HG03066 (cell line): ENCODE measurements at regions not wholly inside any gene's neighbourhood (a gene's known extent, or its start where the extent isn't known, plus 50 kb on each side); places are given as distances from the start of the nearest gene placed in this dataset.
"Not testable (repeated sequence)": the region's sequence is repeated elsewhere in the genome, so short reads cannot be mapped to it uniquely, and the experiment has no call there.

Experiments
- ATAC-seq: cut with Tn5 transposase; IDR thresholded peaks from one replicate; pipeline ENCODE4 v1.9.1; 2021; ENCODE audit warnings: low read depth; ENCODE audit not compliant: unreplicated experiment

DNA sequence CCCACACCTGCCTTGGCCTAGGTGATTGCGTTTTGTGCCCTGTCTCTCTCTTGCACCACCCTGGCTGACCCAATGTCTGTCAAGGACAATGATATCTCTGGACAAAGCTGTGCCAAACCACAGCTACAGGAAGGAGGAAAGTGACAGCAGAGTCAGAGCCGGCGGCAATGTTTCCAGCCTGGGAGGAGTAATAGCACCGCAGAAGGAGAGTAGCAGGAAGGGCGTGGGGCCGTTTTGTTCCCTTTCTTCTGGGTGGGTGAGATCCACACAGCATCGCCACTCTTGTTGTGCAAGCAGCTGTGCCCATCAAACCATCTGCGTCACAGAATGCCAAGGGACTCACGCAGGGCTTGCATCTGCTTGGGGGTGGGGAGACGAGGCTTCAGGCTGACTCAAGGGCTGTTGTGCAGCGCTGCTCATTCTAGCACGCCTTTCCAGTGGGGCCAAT is 341.6 kb upstream of the AUTS2 start:
- ATAC-seq = no peak

DNA sequence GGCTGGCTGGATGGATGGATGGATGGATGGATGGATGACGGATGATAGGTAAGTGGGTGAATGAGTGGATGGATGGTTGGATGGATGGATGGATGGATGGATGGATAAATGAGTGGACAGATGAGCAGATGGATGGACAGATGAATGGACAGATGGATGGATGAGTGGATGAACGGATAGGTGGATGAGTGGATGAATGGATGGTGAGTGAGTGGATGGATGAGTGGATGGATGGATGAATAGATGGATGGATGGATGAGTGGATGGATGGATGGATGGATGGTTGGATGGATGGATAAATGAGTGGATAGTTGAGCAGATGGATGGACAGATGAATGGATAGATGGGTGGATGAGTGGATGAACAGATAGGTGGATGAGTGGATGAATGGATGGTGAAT is 340.7 kb upstream of the AUTS2 start:
- ATAC-seq = no peak

DNA sequence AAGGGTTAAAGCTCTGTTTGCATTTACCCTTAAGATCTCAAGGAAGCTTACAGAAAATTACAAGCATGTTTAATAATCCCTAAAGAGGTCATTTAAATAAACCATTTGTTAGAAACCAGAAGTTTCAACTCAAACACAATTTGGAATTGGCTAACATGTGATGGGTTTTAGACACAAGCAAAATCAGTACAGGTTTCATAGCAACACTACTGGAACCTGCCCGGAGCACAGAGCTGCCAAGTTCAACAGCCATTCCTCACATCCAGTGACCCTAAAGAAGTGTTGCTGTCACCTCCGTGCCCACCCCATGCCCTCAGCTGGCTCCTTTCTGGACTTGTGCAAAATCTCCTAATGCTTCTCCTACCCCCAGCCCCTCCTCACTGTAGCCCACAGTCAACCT is 338.8 kb upstream of the AUTS2 start:
- no peak for ATAC-seq

DNA sequence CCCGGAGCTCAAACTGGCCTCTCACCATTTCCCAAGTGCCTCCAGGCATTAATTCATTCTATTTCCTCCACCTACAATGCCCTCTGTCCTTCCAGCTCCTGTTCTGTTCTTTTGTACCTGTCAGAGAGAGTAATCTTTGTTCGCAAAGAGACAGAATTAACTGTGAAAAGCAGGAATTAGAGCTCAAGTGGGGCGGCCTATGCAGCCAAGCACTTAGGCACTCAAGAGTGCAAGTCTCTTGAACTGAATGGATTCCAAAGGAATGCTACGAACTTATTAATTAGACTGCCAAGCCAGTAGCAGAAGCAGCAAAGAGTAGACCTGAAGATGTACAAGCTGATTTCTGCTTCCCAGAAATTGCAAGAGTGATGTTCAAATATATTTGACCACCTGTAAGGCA is 338.3 kb upstream of the AUTS2 start:
- no peak for ATAC-seq

DNA sequence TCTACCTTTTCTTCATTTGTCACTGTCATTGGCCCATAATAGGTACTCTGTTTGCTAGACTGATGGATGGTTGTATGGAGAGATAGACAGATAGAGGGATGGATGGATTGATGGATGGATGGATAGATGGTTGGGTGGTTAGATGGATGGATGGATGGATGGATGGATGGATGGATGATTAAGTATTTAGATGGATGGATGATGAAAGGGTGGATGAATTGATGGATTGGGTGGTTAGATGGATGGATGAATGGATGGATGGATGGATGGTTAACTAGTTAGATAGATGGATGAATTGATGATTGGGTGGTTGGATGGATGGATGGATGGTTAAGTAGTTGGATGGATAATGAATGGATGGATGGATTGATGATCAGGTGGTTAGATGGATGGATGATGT is 334.7 kb upstream of the AUTS2 start:
- no peak for ATAC-seq

DNA sequence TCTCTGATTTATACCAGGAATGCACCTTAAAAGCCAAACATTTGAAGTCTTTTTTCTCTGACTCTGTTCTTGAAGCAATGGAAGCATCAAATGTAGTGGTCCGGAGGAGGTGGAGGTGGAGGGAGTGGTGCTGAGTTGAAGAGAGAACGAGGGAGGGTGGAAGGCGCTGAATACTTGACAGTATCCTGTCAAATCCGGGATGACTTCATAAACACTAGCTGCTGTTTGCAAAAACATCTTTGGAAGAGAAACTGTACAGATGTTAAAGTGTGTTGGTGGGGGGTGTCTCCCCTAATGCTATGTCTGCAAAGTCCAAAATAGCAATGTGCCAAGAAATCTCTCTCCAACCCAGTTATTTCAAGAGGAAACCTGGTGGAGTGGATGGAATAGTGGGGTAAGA is 328.5 kb upstream of the AUTS2 start:
- ATAC-seq = no peak

DNA sequence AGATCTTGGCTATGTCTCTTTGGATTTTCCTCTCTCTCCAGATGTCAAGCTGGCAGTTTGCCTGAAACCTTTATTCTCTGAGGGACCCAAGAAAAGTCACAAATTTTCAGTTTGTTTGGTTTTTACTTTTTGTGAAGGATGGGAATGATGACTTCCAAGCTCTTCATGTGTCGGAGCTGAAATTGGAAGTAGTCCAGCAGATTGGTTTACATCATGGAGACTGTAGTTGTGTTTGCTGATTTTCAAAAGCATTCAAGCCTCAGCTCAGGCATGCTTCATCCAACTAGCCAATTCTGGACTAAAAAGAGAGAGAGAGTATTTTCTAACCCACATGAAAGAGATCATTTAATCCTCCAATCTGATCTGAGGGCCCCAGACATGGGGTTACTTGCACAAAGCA is 326.2 kb upstream of the AUTS2 start:
- ATAC-seq = no peak

DNA sequence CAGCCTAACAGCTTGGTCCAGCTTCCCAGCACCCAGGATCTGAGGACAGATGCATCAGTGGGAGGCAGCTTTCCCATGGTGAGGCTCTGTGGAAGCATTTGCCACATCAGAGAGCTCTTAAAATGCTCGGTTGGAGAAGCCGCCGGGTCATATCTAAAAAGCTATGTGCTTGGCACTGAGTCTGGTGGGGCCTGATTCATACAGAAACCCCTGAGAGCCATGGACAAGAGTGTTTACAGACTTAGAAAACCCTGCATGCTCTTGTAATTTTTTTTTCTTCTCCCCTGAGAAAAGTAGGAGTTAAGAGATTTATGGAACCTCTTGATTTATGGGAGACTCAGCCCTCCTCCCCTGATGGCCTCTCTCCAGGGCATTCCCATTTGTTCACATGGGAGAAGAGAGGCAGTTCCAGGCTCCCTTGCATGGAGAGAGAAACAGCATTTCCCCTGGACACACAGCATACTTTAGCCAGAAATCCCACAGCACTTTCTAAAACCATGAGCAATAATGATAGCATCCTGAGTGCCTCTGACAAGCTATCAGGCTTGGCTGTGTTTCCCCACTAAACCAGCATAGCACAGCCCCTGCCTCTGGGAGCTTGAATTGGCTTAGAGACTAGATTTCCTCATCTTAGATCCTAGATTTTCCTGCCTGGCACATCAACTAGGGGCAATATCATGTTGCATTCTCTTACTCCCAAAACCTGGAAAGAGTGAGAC is 322.1 kb upstream of the AUTS2 start:
- no peak for ATAC-seq

DNA sequence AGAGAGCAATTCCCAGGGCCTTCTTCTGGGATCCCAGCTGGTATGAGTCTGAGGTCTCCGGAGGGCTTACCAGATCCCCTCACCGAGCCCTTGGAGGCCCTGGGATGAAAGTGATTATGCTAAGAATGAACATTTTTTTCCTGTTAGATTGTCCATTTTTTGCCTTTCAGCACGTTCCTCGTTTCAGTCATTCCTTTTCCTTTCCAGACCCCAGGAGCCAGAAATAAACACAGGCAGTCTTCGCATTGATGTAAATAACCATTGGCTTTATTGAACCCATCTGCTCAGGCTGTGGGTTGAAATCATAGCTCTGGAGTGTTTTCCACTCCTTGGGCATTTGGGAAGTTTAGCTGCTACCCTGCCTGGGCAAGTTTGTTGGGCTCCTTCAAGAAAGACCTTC is 320.9 kb upstream of the AUTS2 start:
- ATAC-seq = no peak

DNA sequence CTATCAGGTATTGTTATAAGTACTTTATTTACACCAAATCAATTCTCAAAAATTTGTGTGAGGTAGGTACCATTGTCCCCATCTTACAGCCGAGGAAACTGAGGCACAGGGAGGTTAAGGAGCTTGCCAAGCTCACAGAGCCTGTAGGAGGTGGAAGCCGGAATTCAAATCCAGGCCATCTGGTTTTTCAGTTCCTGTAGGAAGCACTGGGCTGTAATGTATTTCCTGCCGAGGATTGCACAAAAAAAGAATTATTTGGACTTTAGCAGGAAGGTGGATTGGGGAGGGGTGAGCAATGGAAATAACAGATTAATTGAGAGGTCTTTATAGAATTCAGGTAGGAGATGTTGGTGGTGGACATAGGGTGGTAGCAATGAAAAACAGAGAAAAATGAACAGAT is 315.3 kb upstream of the AUTS2 start:
- no peak for ATAC-seq

DNA sequence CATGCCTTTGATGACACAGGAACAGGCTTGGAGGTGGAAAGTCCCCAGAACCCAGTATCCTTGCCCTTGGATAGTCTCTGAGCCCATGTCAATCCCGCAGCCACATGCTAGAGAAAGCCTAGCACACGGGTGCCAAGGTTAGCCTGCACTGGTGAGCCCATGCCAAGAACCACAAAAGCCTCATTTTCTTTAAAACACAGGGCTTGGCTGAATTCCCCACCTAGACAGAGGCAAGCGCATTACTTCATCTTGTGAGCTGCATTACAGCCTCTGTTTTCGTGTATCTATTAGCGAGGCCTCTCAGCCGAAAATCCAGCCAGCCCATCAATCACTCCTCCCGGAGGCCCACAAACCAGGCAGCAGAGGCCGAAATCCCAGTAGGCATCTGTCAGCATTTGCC is 314.9 kb upstream of the AUTS2 start:
- ATAC-seq = no peak

DNA sequence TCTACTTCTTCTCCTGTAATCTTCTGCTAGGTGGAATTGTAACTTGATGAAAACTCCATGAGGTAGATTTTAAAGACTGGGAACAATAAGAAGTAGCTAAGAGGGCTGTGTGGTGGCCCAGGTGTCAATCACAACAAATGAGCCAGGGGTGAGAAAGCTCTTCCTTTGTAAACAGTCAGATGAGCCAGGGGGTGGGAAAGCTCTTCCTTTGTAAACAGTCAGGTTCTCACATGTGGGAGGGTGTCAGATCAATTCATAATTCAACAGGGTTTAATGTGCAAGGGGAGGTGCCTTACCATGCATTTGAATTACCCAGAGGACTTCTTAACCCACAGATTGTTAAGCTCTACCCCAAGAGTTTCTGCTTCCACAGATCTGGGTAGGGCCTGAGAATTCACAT is 312.4 kb upstream of the AUTS2 start:
- no peak for ATAC-seq

DNA sequence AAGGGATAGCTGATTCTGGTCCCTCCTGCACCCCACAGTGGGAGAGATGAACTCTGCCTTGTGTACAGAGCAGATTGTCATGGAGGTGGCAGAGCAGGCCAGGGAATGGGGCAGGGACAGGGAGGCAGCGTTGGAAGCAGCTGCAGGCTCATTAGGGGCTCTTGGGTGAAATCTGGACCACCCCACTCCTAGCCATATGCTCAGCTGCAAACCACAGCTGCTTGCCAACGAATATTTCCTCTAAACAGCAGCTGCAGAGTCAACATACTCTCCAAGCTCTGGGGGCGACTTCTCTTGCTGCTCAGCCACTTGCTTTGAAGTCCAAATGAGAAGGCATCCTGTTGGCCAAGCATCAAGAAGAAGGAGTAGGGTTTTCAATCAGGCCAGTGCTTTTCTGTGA is 302.3 kb upstream of the AUTS2 start:
- ATAC-seq = no peak

DNA sequence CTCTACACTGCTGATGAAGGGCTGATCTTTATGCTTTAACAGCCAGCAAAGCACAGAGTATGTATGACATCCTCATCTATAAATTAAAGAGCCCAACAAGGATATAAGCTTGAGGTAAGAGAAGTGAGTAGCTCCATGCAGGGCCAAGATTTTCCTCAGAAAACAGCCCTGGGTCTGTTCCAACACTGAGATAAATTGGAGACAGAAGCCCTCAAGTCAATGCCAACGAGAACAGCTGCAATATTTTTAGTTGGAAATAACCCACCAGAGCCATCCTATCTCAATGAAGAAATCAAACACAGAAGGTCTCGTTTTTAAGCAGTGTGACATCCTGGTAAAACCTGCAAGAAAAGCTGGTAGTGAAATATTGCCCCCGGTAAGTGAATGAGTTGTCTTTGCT is 297.0 kb upstream of the AUTS2 start:
- no peak for ATAC-seq

DNA sequence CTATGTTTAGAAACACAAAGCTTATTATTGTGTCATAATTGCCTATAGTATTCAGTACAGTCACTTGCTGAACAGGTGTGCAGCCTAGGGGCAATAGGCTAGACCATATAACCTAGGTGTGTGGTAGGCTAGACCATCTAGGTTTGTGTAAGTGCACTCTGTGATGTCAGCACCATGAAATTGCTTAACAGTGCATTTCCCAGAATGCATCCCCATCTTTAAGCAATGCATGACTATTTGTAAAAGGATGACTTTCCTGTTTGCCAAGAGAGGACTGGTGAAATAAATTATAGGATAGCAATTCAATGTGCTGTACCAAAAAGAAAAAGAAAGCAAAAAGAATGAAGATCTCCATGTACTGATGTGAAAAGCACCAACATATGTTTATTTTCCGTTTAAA is 288.7 kb upstream of the AUTS2 start:
- no peak for ATAC-seq

DNA sequence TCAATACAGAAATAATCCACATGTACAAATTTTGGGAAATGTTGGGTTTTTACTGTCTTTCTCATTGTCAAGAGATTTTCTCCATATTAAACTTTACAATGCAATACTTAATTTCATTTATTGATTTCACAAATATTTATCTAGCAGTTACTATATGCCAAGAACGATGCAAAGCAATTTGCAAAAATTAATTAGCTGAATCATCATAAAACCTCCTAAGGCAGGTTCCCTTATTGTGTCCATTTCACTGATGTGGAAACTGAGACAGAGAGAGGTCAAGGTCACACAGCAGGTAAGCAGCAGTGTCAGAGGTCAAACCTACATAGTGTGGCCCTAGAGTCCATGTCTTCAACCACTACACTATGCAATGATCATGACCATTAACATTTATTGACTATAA is 286.8 kb upstream of the AUTS2 start:
- ATAC-seq = no peak

DNA sequence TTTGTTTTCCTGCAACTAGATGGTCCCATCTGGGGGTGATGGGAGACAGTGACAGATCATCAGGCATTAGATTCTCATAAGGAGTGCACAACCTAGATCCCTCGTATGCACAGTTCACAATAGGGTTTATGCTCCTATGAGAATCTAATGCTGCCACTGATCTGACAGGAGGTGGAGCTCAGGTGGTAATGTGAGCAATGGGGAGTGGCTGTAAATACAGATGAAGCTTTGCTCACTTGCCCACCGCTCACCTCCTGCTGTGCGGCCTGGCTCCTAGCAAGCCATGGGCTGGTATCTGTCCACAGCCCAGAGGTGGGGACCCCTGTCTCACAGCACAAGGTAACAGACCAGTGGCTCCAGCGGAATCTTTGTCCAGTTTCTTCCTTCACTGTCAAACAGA is 284.4 kb upstream of the AUTS2 start:
- ATAC-seq = not testable (repeated sequence)

DNA sequence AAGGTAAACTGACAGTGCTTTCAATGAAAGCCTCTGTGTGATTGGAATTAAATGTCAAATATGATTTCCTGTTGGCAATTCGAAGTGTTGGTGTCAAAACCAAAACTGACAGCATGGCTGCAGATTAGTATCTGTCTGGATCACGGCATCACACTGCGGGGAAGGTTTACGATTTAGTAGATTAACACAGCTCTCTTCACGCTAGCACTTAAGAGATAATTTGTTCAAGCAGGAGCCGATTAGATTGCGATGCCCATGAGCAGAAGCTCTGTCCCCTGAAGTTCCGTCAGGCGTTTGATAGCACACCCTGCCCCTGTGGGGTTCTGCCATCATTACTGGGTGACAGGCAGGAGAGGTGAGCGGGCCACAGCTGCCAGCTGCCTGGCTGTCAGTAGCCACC is 279.5 kb upstream of the AUTS2 start:
- ATAC-seq = no peak

DNA sequence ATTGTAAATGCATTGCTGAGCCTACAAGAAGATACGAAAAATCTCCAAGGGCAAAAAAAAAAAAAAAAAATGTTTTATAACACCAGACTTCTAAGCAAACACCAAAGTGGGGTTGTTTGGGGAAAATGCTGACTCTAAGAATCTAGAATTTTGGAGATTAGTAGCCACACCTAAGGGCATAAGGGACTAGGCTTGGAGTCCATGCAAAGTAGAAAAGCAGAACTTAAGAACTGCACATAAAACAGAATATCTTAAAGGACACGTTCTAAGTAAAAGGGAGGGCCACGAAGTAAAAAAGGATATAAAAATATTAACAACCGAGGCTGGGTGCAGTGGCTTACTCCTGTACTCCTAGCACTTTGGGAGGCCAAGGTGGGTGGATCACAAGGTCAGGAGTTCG is 269.8 kb upstream of the AUTS2 start:
- no peak for ATAC-seq

DNA sequence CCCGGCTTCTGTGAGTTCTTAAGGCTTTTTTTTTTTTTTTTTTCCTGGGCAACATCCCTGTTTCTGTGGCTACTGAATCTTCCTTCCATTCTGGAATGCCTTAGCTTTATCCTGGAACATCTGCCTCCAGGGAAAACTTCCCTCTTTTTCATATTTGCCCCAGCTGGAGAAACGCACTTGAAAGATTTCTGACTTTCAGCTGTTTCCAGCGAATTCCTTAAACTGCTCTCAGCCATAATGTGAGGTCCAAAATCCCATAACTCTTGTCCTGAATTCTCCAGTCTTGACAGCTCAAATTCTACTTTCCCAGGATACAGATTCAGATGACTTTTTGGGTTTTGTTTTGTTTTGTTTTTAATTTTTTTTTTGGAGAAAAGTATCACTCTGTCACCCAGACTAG is 263.6 kb upstream of the AUTS2 start:
- no peak for ATAC-seq

DNA sequence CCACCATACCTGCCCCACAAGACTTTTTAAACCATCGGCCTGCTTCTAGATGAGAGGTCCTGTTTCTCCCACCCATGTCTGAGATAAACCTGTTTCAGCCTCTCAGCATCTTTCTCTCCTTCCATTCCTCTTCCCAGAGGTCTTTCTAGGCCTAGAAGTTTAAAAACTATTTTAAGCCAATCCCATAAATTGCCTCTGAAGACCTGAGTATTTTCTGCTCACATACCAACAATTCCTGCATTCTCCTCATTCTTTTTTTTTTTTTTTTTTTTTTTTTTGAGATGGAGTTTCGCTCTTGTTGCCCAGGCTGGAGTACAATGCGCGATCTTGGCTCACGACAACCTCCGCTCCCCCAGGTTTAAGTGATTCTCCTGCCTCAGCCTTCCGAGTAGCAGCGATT is 262.9 kb upstream of the AUTS2 start:
- no peak for ATAC-seq

DNA sequence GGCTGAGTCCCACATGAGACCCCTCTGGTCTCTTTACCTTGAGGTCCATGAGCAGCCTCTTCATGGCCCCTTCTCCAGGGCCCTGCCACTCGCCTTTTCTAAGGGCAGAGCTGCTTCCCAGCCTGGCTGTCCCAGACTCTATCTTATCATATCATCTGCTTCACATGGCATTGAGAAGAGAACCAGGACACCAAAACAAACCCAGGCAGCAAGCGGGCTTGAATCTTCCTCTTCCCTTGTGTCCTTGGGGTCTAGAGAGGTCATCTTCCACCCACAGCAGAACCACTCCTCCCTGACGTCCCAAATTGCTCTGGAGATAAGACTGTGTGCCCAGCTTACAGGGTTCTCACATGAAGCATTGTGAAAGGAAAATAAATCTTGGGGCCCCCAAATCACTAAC is 261.3 kb upstream of the AUTS2 start:
- no peak for ATAC-seq

DNA sequence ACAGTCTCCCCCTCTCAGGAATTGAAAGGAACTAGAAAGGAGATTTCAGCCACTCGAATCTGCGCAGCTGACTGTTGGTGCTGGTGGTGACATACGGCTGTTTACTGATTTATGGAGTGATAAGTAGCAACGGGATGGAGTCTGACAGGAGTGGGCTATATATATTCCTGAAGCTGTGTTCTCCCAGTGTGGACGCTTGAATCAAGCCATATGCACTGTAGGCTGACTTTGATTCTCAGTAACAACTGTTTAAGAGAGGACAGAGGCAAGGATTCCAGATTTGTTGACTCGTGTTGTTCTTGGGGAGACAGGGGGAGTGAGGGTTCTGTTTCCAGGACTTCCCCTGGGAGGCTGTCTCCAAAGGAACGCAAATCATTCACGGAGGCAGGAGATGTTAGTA is 260.1 kb upstream of the AUTS2 start:
- no peak for ATAC-seq
